DOHH2 (cell line): ENCODE measurements at regions not wholly inside any gene's neighbourhood (a gene's known extent, or its start where the extent isn't known, plus 50 kb on each side); places are given as distances from the start of the nearest gene placed in this dataset.

ENCODE experiments used
- EZH2phosphoT487 ChIP-seq: fragments of 200-600 bp; sonication (generic); IDR thresholded peaks from 2 replicates; pipeline ENCODE4 v1.6.1; 2017; ENCODE audit warnings: borderline replicate concordance, mild to moderate bottlenecking, antibody characterized with exemption, low read length, moderate library complexity, mixed read lengths
- TF ChIP-seq, protein P1 (sequence below): fragments of 200-600 bp; sonication (generic); IDR thresholded peaks from one replicate; pipeline ENCODE4 v1.5.1; 2014; ENCODE audit warnings: antibody characterized with exemption, mild to moderate bottlenecking, low read depth, low read length; ENCODE audit not compliant: poor library complexity, severe bottlenecking

GRCh38 chr3:6753536-6753935, 107.4 kb upstream of the GRM7 start:
- TF ChIP-seq, protein P1, sequence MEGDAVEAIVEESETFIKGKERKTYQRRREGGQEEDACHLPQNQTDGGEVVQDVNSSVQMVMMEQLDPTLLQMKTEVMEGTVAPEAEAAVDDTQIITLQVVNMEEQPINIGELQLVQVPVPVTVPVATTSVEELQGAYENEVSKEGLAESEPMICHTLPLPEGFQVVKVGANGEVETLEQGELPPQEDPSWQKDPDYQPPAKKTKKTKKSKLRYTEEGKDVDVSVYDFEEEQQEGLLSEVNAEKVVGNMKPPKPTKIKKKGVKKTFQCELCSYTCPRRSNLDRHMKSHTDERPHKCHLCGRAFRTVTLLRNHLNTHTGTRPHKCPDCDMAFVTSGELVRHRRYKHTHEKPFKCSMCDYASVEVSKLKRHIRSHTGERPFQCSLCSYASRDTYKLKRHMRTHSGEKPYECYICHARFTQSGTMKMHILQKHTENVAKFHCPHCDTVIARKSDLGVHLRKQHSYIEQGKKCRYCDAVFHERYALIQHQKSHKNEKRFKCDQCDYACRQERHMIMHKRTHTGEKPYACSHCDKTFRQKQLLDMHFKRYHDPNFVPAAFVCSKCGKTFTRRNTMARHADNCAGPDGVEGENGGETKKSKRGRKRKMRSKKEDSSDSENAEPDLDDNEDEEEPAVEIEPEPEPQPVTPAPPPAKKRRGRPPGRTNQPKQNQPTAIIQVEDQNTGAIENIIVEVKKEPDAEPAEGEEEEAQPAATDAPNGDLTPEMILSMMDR: no peak
- TF ChIP-seq EZH2phosphoT487: no peak
